ENCODE measurements at regions not wholly inside any gene's neighbourhood (a gene's known extent, or its start where the extent isn't known, plus 50 kb on each side); places are given as distances from the start of the nearest gene placed in this dataset.

DNA sequence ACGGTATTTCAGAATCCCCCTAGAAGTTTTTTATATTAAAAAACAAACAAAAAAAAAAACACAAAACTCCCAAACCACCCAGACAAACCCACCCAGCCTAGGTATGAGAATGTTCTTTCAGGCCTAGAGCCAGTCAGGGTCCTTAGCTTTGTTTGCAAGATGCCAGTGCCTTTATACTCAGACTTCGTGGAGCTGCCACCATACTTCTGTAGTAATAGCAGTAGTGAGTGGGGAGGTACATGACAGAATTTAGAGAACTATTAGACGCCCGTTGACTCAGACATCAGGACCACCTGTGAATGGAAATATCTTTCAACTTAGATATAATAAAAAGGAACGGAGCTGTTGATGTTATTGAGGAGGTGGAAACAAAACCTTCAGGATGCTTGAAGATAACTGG lies 138.2 kb upstream of the MKLN1 start:
- Mint-ChIP-seq H3K4me3 (no peak overlapping the region), H3K9me3 (no peaks in the 10 kb centered on the region), H3K27me3 (ENCODE audit: low read depth) (no peaks in the 10 kb centered on the region), H3K36me3 (no peaks in the 10 kb centered on the region), H3K4me1 (peaks cover 54% of the 10 kb centered on the region), H3K27ac (peak overlapping the region; percentile 98)
- ATAC-seq, result no peak
- ChIA-PET CTCF (interaction anchor here (2.0 kb wide), 1 partner anchor 293 kb away, joined by 8 read pairs; no protein-coding TSS in a partner anchor), POLR2A (interaction anchor here (1.2 to 2.1 kb wide), 3 partner anchors 80 to 1728 kb away, joined by 3 to 10 read pairs (median 5); no protein-coding TSS in a partner anchor)
- no peak for DNase-seq (ENCODE audit: low spot score)
- TF ChIP-seq PRRX2 (CRISPR knock-in tag; IDR thresholded peaks at IDR 0.05) (no peak), ZNF396 (CRISPR knock-in tag; IDR thresholded peaks at IDR 0.05; ENCODE audit: borderline replicate concordance) (no peak), GRHL2 (CRISPR knock-in tag; IDR thresholded peaks at IDR 0.05; ENCODE audit: insufficient replicate concordance, severe bottlenecking) (no peak), ESRRA (CRISPR knock-in tag; IDR thresholded peaks at IDR 0.05; ENCODE audit: borderline replicate concordance) (no peak), SOX15 (CRISPR knock-in tag; IDR thresholded peaks at IDR 0.05) (no peak), SP1 (CRISPR knock-in tag; conservative IDR thresholded peaks at IDR 0.05) (no peak), RORB (CRISPR knock-in tag; IDR thresholded peaks at IDR 0.05) (no peak), ZNF263 (CRISPR knock-in tag; IDR thresholded peaks at IDR 0.05; ENCODE audit: low read depth) (no peak), NFYB (CRISPR knock-in tag; conservative IDR thresholded peaks at IDR 0.05; ENCODE audit: low read depth) (no peak), CREB1 (CRISPR knock-in tag; IDR thresholded peaks at IDR 0.05) (no peak), ETV6 (CRISPR knock-in tag; IDR thresholded peaks at IDR 0.05) (no peak)
- TF ChIP-seq, protein P1, sequence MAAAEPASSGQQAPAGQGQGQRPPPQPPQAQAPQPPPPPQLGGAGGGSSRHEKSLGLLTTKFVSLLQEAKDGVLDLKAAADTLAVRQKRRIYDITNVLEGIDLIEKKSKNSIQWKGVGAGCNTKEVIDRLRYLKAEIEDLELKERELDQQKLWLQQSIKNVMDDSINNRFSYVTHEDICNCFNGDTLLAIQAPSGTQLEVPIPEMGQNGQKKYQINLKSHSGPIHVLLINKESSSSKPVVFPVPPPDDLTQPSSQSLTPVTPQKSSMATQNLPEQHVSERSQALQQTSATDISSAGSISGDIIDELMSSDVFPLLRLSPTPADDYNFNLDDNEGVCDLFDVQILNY (CRISPR knock-in tag; IDR thresholded peaks at IDR 0.05), result no peak
- TF ChIP-seq, protein P2, sequence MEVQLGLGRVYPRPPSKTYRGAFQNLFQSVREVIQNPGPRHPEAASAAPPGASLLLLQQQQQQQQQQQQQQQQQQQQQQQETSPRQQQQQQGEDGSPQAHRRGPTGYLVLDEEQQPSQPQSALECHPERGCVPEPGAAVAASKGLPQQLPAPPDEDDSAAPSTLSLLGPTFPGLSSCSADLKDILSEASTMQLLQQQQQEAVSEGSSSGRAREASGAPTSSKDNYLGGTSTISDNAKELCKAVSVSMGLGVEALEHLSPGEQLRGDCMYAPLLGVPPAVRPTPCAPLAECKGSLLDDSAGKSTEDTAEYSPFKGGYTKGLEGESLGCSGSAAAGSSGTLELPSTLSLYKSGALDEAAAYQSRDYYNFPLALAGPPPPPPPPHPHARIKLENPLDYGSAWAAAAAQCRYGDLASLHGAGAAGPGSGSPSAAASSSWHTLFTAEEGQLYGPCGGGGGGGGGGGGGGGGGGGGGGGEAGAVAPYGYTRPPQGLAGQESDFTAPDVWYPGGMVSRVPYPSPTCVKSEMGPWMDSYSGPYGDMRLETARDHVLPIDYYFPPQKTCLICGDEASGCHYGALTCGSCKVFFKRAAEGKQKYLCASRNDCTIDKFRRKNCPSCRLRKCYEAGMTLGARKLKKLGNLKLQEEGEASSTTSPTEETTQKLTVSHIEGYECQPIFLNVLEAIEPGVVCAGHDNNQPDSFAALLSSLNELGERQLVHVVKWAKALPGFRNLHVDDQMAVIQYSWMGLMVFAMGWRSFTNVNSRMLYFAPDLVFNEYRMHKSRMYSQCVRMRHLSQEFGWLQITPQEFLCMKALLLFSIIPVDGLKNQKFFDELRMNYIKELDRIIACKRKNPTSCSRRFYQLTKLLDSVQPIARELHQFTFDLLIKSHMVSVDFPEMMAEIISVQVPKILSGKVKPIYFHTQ (CRISPR knock-in tag; IDR thresholded peaks at IDR 0.05), result no peak
- TF ChIP-seq, protein P3, sequence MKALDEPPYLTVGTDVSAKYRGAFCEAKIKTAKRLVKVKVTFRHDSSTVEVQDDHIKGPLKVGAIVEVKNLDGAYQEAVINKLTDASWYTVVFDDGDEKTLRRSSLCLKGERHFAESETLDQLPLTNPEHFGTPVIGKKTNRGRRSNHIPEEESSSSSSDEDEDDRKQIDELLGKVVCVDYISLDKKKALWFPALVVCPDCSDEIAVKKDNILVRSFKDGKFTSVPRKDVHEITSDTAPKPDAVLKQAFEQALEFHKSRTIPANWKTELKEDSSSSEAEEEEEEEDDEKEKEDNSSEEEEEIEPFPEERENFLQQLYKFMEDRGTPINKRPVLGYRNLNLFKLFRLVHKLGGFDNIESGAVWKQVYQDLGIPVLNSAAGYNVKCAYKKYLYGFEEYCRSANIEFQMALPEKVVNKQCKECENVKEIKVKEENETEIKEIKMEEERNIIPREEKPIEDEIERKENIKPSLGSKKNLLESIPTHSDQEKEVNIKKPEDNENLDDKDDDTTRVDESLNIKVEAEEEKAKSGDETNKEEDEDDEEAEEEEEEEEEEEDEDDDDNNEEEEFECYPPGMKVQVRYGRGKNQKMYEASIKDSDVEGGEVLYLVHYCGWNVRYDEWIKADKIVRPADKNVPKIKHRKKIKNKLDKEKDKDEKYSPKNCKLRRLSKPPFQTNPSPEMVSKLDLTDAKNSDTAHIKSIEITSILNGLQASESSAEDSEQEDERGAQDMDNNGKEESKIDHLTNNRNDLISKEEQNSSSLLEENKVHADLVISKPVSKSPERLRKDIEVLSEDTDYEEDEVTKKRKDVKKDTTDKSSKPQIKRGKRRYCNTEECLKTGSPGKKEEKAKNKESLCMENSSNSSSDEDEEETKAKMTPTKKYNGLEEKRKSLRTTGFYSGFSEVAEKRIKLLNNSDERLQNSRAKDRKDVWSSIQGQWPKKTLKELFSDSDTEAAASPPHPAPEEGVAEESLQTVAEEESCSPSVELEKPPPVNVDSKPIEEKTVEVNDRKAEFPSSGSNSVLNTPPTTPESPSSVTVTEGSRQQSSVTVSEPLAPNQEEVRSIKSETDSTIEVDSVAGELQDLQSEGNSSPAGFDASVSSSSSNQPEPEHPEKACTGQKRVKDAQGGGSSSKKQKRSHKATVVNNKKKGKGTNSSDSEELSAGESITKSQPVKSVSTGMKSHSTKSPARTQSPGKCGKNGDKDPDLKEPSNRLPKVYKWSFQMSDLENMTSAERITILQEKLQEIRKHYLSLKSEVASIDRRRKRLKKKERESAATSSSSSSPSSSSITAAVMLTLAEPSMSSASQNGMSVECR (CRISPR knock-in tag; IDR thresholded peaks at IDR 0.05; ENCODE audit: borderline replicate concordance), result no peak
- TF ChIP-seq, protein P4, sequence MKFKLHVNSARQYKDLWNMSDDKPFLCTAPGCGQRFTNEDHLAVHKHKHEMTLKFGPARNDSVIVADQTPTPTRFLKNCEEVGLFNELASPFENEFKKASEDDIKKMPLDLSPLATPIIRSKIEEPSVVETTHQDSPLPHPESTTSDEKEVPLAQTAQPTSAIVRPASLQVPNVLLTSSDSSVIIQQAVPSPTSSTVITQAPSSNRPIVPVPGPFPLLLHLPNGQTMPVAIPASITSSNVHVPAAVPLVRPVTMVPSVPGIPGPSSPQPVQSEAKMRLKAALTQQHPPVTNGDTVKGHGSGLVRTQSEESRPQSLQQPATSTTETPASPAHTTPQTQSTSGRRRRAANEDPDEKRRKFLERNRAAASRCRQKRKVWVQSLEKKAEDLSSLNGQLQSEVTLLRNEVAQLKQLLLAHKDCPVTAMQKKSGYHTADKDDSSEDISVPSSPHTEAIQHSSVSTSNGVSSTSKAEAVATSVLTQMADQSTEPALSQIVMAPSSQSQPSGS (CRISPR knock-in tag; IDR thresholded peaks at IDR 0.05; ENCODE audit: borderline replicate concordance, low read depth), result no peak
- TF ChIP-seq, protein P5, sequence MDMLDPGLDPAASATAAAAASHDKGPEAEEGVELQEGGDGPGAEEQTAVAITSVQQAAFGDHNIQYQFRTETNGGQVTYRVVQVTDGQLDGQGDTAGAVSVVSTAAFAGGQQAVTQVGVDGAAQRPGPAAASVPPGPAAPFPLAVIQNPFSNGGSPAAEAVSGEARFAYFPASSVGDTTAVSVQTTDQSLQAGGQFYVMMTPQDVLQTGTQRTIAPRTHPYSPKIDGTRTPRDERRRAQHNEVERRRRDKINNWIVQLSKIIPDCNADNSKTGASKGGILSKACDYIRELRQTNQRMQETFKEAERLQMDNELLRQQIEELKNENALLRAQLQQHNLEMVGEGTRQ (CRISPR knock-in tag; IDR thresholded peaks at IDR 0.05), result no peak

Measured in WTC11 (cell line).